ENCODE measurements at regions not wholly inside any gene's neighbourhood (a gene's known extent, or its start where the extent isn't known, plus 50 kb on each side); places are given as distances from the start of the nearest gene placed in this dataset.
"Not testable (repeated sequence)": the region's sequence is repeated elsewhere in the genome, so short reads cannot be mapped to it uniquely, and the experiment has no call there.

DNA sequence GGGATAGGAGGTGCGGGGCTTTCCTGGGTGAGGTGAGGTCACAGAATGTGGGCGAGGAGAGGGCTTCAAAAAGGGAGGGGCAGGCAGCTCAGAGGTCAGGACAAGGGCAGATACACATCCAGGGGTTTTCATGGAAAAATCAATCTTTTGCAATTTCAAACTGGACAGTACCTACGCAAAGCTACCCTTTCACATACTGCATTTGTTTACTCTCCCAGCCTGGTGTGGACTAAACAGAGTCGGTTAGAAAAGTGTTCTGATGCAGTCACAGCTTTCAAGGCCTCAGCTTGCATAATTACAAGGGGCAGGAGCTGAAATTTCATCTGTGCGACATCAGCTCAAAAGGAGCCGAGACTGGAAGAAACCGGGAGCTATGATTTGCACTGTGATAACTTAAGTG is 309.9 kb upstream of the SOX1 start:
- DNase-seq (ENCODE audit: low spot score) = not testable (repeated sequence)

DNA sequence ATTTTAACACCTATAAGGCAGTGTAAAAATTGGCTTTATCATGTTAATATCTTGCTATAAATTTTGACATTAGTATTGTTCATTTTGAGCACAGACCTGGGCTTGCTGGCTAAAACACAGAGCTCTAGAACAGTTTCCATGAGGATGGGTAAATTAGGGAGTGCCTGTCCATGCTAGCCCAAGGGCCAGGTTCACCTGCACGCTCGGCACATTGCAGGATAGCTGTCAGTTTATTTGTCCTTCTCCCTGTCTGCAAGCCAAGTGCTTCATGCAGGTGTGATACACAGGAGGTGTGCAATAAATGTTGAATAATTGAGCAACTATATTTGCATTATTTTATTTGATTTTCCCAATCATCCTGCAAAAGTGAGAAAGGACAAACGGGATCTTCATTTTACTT is 309.3 kb upstream of the SOX1 start:
- DNase-seq (ENCODE audit: low spot score) = not testable (repeated sequence)

DNA sequence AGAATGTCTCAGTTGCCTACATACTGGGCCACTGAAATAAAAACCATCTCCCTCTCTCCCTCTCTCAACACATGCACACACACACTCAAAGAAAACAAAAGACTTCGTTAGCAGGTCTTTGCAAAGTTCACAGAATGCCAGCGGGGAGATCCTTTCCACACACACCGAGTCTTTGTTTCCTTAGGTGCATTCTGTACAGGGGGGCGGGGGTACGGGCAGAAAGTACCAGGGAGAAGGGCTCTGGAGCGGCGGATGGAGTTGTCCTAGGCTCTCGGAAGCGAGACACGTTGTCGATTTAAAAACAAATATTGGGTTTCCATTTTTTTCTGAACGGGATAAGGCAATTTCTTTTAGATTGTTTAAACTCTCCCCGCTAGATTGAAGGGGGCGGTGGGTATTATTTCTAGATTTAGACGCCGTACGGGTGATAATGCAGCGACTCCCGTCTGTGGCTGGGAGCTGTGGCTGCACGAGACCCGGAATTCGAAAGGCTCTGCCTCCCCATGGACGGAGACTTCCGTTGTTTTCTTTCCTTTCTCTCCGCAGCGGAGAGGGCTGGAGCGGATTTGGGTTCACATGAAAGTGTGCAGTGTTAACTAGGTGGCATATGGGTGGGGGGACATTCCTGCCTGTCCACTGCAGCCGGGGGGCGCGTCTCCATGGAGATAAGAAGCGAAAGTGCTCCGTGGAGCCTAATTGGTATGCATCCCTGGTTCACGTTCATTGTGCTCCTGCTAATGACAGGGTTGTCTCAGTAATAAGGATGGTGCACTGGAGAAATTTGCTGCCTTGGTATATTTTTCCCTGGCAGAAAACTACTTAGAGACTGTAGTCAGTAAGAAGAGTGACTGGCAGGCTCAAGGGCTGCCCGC is 303.7 kb upstream of the SOX1 start:
- not testable (repeated sequence) for DNase-seq (ENCODE audit: low spot score)

DNA sequence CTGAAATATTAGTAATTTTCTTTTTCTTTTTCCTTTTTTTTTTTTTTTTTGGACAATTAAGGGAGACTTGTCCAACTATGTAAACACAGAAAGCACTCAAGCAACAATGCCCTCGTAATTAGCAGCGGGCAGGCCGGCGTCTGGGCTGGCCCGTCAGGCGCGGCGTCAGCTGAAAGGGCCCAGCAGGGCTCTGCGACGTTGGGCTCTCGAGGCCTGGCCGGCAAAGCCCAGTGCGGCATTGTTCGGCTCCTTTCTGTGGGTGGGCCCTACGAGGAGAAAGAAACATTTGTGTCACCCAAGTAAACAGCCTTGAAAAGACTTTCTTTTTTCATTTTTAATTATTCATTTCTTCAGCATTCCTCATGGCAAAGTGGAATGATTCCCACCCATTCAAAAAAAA is 302.4 kb upstream of the SOX1 start:
- not testable (repeated sequence) for DNase-seq (ENCODE audit: low spot score)

DNA sequence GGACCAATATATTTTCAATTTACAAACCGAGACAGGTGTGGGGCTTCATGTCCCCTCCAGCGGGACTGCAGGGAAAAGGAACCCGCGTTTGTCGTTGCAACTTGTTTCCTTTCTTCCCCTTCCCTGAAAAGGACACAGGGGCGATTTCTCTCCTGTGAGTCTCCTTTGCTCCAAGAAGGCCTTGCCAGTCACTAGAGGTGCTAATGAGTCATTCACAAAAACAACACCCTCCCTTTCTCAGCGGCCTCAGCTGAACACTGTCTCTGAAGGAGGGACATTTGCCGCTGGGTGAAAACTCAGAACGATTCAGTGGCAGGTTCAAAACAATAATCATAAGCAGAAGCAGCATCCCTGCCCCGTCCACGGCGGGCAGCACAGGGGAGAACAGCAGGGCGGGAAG is 302.0 kb upstream of the SOX1 start:
- not testable (repeated sequence) for DNase-seq (ENCODE audit: low spot score)

DNA sequence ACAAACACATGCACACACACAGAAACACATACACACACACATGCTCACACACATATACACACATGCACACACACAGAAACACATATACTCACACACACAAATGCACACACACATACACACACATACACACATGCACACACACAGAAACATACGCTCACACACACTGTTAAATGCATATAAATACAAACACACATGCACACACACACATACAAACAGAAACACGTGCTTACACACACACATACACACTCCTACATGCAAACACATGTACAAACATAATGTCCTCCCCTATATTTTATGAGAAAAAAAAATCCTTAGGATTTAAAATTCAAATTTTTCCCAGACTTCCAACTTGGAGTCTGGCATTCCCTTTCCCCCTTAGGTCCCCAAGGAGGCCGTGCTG is 291.2 kb upstream of the SOX1 start:
- DNase-seq (ENCODE audit: low spot score) = not testable (repeated sequence)

DNA sequence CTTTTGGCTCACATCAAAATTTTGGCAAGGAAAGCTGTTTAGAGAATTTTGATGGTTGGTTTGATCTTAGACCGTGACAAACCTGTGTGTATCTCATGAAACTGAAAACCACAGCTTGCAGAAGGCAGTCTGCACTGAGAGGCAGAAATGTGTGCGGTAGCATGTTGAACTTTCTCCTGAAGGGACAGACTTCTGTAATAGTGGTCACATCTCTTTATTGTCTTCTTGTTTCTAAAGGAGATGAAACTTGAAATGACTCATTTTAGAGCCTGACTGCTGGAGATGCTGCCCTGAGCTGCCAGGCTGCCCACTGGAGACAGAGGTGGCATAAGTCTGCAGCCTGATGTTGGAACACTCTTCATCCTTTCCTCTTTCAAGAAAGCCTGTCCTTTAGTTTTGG is 289.6 kb upstream of the SOX1 start:
- not testable (repeated sequence) for DNase-seq (ENCODE audit: low spot score)

DNA sequence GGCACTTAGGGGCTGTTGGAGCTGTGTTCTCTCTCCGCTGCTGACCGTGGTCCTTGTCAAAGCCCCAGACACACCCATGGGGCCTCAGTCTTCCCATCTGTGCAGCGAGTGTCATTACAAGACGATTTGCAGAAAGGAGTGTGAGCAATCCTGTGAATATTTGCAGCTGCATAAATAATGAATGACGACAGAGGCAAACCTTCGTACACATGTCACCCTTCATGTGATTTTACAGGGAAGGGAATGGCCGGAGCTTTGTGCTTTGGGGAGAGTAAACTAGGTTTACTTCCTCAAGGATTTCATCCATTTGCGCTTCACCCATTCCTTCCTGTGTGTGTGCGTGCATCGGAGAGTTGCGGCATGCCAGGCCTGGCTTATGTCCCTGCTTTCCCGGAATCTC is 285.6 kb upstream of the SOX1 start:
- not testable (repeated sequence) for DNase-seq (ENCODE audit: low spot score)

DNA sequence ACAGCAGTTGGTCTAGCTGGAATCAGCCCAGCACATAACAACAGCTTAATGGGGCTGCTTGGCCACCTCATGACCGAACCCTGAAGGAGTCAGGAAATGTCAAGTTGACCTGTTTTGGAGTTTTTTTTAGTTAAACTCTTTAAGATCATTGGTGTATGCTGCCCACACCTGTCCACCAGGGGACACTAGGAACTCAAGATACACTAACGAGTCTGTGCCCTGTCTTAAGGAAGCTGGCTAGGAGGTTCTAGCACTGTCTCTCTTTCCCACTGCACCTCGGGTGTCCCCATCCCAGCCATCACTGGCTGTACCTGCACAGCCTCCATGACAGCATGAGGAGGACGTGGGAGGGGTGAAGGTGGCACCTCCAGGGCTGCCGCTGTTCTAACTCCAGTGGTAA is 279.6 kb upstream of the SOX1 start:
- not testable (repeated sequence) for DNase-seq (ENCODE audit: low spot score)

DNA sequence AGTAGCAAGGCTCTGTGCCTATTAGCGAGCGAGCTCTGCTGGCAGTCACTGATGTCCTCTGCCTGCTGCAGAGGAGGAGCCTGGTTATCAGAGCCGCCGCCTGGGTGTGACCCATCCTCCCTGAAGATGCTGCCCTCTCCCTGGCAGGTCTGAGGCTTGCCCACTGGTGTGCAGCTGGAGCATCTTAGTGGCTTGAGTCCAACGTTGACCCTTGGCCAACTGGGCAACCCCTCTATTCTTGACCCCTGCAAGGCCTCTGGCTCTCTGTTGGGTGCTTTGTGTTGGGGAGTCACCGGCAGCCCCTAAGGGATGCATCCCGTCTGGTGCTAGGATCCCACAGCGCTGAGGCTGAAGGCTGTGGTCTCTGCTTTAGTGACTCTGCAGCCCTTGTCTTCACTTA is 277.9 kb upstream of the SOX1 start:
- DNase-seq (ENCODE audit: low spot score) = peak; percentile 45

DNA sequence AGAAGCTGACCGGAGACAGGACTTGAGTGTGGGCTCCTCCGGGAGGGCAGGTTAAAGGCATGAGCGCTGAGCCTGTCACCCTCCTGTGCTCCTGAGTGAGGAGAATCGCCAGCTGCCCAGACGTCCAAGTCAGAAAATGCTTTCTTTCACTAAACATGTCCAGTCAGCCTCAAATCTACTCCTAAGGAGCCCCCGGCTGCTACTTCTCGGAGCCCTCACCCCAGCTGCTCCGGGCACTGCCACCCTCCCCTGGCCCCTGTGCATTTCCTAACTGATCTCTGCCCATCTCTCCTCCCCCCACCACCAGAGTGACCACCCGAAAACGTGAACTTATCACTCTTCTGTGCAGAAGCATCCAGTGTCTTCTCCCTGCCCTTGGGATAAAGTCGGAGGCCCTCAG is 277.5 kb upstream of the SOX1 start:
- DNase-seq (ENCODE audit: low spot score) = peak; percentile 22

DNA sequence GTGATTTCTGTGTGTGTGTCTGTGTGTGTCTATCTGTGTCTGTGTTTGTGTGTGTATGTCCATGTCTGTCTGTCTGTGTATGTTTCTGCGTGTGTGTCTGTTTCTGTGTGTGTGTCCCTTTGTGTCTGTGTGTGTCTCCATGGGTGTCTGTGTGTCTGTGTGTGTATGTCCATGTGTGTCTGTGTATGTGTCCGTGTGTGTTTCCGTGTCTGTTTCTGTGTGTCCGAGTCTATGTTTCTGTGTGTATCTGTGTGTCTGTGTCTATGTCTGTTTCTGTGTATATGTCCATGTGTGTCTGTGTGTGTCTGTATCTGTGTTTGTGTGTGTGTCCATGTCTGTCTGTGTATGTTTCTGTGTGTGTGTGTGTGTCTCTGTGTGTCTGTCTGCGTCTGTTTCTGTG is 276.3 kb upstream of the SOX1 start:
- peak; percentile 52 for DNase-seq (ENCODE audit: low spot score)

DNA sequence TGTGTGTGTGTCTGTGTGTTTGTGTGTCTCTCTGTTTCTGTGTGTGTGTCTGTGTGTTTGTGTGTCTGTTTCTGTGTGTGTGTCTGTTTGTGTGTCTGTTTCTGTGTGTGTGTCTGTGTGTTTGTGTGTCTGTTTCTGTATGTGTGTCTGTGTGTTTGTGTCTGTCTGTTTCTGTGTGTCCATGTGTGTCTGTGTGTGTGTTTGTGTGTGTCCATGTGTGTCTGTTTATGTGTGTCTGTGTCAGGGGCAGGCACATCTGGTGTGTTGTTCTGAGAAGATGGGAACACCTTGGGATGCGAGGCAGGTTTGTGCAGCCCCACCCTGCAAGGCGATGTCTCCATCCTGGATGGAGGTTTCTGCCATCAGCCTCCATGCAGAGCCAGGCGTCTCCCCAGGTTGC is 275.8 kb upstream of the SOX1 start:
- DNase-seq (ENCODE audit: low spot score) = peak; percentile 37

DNA sequence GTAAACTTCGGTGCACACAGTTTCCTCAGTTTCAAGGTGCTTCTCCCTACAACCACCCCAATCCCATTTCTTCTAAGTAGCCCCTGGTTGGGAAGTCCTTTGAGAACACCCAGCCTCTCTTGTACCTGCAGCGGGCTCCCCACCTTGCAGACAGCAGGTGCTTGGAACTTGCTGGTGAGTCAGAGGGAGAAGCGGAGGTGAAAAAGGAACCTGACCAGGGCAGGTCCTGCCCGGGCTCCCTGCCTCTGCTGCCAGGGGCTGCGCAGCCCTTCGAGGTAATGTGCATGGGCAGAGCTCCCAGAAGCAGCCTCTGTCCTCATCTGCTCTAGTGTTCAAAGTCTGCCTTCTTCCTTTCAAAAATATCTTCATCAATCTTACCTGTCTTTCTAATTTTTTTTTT is 274.0 kb upstream of the SOX1 start:
- no peak for DNase-seq (ENCODE audit: low spot score)
